A549 (cell line): ENCODE measurements at regions not wholly inside any gene's neighbourhood (a gene's known extent, or its start where the extent isn't known, plus 50 kb on each side); places are given as distances from the start of the nearest gene placed in this dataset.

Source experiments
- ATAC-seq, 2 experiments: fragments of 200-7000 bp in 1 of 2; fragments of >200 bp in 1 of 2; cut with Nextera tagmentation in 1 of 2; cut with Tn5 transposase in 1 of 2; 3 replicates each; pipeline versions ENCODE4 v1.8.0 to v1.9.1; 2018 to 2020; ENCODE audit warnings: mild to moderate bottlenecking in 1 of 2, moderate library complexity in 1 of 2
- CTCF ChIA-PET: fragments of 300-600 bp; sonication (Branson Sonifier 250); formaldehyde crosslinking; extraction: SDS; loops from one replicate; lab custom pipeline; 2021; ENCODE audit warnings: antibody characterized with exemption, inconsistent platforms; lab: Yijun Ruan, JAX
- POLR2A ChIA-PET: fragments of 350-600 bp; formaldehyde crosslinking; extraction: SDS; loops from one replicate; lab custom pipeline; 2021; ENCODE audit warnings: antibody characterized with exemption, inconsistent platforms; lab: Yijun Ruan, JAX
- DNase-seq, 2 experiments: peaks; one replicate each; pipeline versions ENCODE4 v3.0.0 to v3.0.0-alpha.2; 2011 to 2016; ENCODE audit warnings: low read depth in 1 of 2, low spot score in 1 of 2
- FAIRE-seq: peaks from 2 replicates; lab custom pipeline; 2011; peaks lifted over from hg19 to GRCh38; lab: Jason Lieb, UNC
- H3K27ac ChIP-seq, 2 experiments: fragments of >200 bp; sonication (Bioruptor Twin); formaldehyde crosslinking; 3 replicates each; pipeline ENCODE4 v1.5.1; 2016 to 2017
- H3K4me1 ChIP-seq: fragments of >200 bp; sonication (Bioruptor Twin); formaldehyde crosslinking; 3 replicates; pipeline ENCODE4 v1.6.1; 2016
- H3K4me2 ChIP-seq: fragments of >200 bp; sonication (Bioruptor Twin); formaldehyde crosslinking; 3 replicates; pipeline ENCODE4 v1.6.1; 2016
- H3K4me3 ChIP-seq: fragments of >200 bp; sonication (Bioruptor Twin); formaldehyde crosslinking; 3 replicates; pipeline ENCODE4 v1.5.1; 2016
- H3K9me3 ChIP-seq: fragments of >200 bp; sonication (Bioruptor Twin); formaldehyde crosslinking; 3 replicates; pipeline ENCODE4 v1.6.1; 2016
- CHD2 ChIP-seq: fragments of 150-350 bp; IDR thresholded peaks from 2 replicates; pipeline ENCODE4 v1.6.1; 2014; ENCODE audit warnings: low read length; ENCODE audit not compliant: partially characterized antibody
- CHD4 ChIP-seq: fragments of 200-600 bp; sonication (generic); IDR thresholded peaks from 2 replicates; pipeline ENCODE4 v1.6.1; 2016; ENCODE audit warnings: antibody characterized with exemption, mild to moderate bottlenecking, borderline replicate concordance
- FOSB ChIP-seq: fragments of 250-450 bp; sonication (Bioruptor Pico); IDR thresholded peaks from 2 replicates; pipeline ENCODE4 v1.5.0; 2020; ENCODE audit warnings: mild to moderate bottlenecking, moderate library complexity
- HES2 ChIP-seq: fragments of >200 bp; sonication (Bioruptor Twin); formaldehyde crosslinking; IDR thresholded peaks from 2 replicates; pipeline ENCODE4 v1.6.1; 2016
- HOXA7 ChIP-seq: fragments of 250-450 bp; sonication (Bioruptor Pico); IDR thresholded peaks from 2 replicates; pipeline ENCODE4 v1.5.0; 2020; ENCODE audit warnings: mild to moderate bottlenecking, moderate library complexity
- HOXB13 ChIP-seq: fragments of 250-450 bp; sonication (Bioruptor Pico); IDR thresholded peaks from 2 replicates; pipeline ENCODE4 v1.5.0; 2020; ENCODE audit warnings: low read depth, mild to moderate bottlenecking, moderate library complexity
- KDM1A ChIP-seq: fragments of 200-600 bp; sonication (generic); IDR thresholded peaks from 2 replicates; pipeline ENCODE4 v1.6.1; 2016; ENCODE audit warnings: low read depth, mild to moderate bottlenecking
- KDM5A ChIP-seq: fragments of 200-600 bp; sonication (generic); IDR thresholded peaks from 2 replicates; pipeline ENCODE4 v1.6.1; 2016; ENCODE audit warnings: antibody characterized with exemption, mild to moderate bottlenecking
- PBX3 ChIP-seq: IDR thresholded peaks from 2 replicates; pipeline ENCODE4 v1.6.1; 2012
- PHF8 ChIP-seq: fragments of 200-600 bp; sonication (generic); IDR thresholded peaks from 2 replicates; pipeline ENCODE4 v1.6.1; 2016; ENCODE audit warnings: low read depth, mild to moderate bottlenecking, antibody characterized with exemption, moderate library complexity, borderline replicate concordance
- RAD21 ChIP-seq, 2 experiments: fragments of >200 bp in 1 of 2; sonication (Bioruptor Twin) in 1 of 2; formaldehyde crosslinking in 1 of 2; IDR thresholded peaks in 1 of 2; conservative IDR thresholded peaks in 1 of 2; 2 replicates in 1 of 2; 3 replicates in 1 of 2; pipeline ENCODE4 v1.6.1; 2012 to 2018; ENCODE audit warnings: inconsistent platforms in 1 of 2
- RNF2 ChIP-seq: fragments of 200-600 bp; sonication (generic); IDR thresholded peaks from 2 replicates; pipeline ENCODE4 v1.6.1; 2016; ENCODE audit warnings: low read depth, mild to moderate bottlenecking, antibody characterized with exemption, moderate library complexity, borderline replicate concordance
- SMC3 ChIP-seq: fragments of >200 bp; sonication (Bioruptor Twin); formaldehyde crosslinking; IDR thresholded peaks from 3 replicates; pipeline ENCODE4 v1.6.1; 2018; ENCODE audit warnings: inconsistent platforms
- SREBF2 ChIP-seq: fragments of 450-650 bp; IDR thresholded peaks from 2 replicates; pipeline ENCODE4 v1.6.1; 2014; ENCODE audit warnings: mild to moderate bottlenecking, moderate library complexity
- TFCP2L1 ChIP-seq: fragments of 250-450 bp; sonication (Bioruptor Pico); IDR thresholded peaks from 2 replicates; pipeline ENCODE4 v1.5.0; 2021; ENCODE audit warnings: mild to moderate bottlenecking
- ZC3H11A ChIP-seq: fragments of 450-650 bp; IDR thresholded peaks from 2 replicates; pipeline ENCODE4 v1.6.1; 2014; ENCODE audit warnings: antibody characterized with exemption, mild to moderate bottlenecking
- ZNF302 ChIP-seq: fragments of 250-450 bp; sonication (Bioruptor Pico); IDR thresholded peaks from 2 replicates; pipeline ENCODE4 v1.9.0; 2021; ENCODE audit warnings: inconsistent platforms, mild to moderate bottlenecking, moderate library complexity
- WGBS: methylation state at CpG from one replicate; pipeline ENCODE4 v1.1.6; 2017; ENCODE audit errors: missing lambda C conversion rate; 5-methylcytosine and 5-hydroxymethylcytosine counted together
- TF ChIP-seq, protein P1 (sequence below): fragments of >200 bp; sonication (Bioruptor Twin); formaldehyde crosslinking; IDR thresholded peaks from 3 replicates; pipeline ENCODE4 v1.6.1; 2016
- TF ChIP-seq, protein P2 (sequence below): fragments of 150-350 bp; IDR thresholded peaks from 2 replicates; pipeline ENCODE4 v1.6.1; 2014; ENCODE audit warnings: low read depth, mild to moderate bottlenecking, low read length
- TF ChIP-seq, protein P3 (sequence below): fragments of 250-450 bp; sonication (Bioruptor Pico); IDR thresholded peaks from 2 replicates; pipeline ENCODE4 v1.5.0; 2021; ENCODE audit warnings: mild to moderate bottlenecking, moderate library complexity, borderline replicate concordance

DNA sequence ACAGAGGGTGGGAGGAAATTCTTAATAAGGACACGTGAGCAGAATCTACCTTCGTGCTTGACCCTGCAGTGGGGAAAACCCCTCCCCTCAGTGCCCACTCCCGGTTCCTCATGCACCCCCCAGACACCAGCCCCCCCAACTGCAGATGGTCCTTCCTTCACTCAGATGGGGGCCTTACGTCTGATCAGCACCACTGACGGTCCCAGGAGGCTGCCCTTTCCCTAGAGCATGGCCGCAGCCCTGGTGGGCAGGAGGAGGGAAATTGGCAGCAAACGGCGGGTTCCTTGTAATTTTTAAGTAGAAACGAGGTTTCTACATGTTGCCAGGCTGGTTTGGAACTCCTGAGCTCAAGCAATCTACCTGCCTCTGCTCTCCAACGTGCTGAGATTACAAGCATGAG lies 477.7 kb downstream of the TBC1D22A start (continued):
- TF ChIP-seq TFCP2L1 (CRISPR knock-in tag), result no peak
- TF ChIP-seq PHF8, result no peak
- TF ChIP-seq HOXA7 (CRISPR knock-in tag), result no peak
- TF ChIP-seq, all 56 proteins: peak for 0

- CTCF ChIA-PET, result interaction anchor here (0.6 kb wide), 1 partner anchor 319 kb away, joined by 3 read pairs; no protein-coding TSS in a partner anchor
- Histone ChIP-seq H3K4me3 (no peak overlapping the region), H3K4me2 (no peak overlapping the region)
- 30% methylated on average over 5 of the region's 6 CpGs for WGBS
- POLR2A ChIA-PET, result no interaction called here
- no peak for TF ChIP-seq CHD2
- TF ChIP-seq PBX3, result no peak
- TF ChIP-seq, all 56 proteins: peak for 0
- ATAC-seq, result no peak
- Histone ChIP-seq H3K27ac (no peak overlapping the region), H3K9me3 (peaks cover 6% of the 10 kb centered on the region; the same call in 1 of the 3 replicates), H3K4me1 (no peaks in the 10 kb centered on the region)
- FAIRE-seq, result no peak
- no peak for DNase-seq
These were observed 477.0 kb downstream of the TBC1D22A start for GRCh38 chr22:47239474-47239860.

DNA sequence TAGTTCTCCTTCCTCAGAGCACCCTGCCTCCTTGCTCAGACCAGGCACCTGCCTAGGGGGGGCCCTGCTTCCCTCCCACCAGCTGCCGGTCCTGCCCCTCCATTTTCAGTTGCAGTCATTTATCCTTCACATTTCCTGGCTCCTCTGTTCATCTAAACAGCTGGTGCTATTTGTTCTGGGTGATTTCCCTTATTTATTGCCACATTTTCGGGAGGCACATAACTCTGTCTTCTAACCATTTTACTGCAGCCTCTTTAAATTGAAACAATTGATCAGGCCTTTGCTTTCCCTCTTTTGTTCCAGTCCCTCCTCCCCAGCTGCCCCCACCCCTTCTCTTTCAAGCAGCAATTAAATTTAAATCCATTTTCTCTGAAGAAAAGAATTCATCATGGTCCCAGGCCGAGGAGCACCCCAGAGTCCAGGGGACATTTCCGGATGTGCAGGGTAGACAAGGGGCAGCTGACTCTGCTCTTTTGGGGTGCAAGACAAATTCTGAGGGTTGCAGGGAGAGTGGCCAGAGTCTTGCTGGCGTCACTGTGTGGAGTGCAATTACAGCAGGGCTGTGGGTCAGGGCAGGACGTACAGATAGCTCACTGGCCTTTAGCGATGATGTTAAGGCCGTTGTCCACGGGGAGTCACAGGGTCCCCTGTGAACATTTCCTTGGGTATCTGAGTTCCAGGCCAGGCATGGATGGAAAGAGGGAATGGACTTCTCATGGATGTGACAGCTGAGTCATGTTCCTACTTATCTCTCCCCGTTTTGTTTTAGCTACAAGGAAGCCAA lies 476.4 kb downstream of the TBC1D22A start:
- Histone ChIP-seq H3K9me3 (peaks cover 4% of the 10 kb centered on the region; the same call in 1 of the 3 replicates), H3K4me2 (no peak overlapping the region), H3K4me1 (no peaks in the 10 kb centered on the region), H3K27ac (no peak overlapping the region), H3K4me3 (no peak overlapping the region)
- ATAC-seq (no peak), FAIRE-seq (no peak), DNase-seq (no peak)
- 54% methylated on average over 9 of the region's 10 CpGs for WGBS
- POLR2A ChIA-PET, result no interaction called here
- CTCF ChIA-PET, result no interaction called here
- TF ChIP-seq HOXA7 (CRISPR knock-in tag) (no peak), HES2 (no peak)

DNA sequence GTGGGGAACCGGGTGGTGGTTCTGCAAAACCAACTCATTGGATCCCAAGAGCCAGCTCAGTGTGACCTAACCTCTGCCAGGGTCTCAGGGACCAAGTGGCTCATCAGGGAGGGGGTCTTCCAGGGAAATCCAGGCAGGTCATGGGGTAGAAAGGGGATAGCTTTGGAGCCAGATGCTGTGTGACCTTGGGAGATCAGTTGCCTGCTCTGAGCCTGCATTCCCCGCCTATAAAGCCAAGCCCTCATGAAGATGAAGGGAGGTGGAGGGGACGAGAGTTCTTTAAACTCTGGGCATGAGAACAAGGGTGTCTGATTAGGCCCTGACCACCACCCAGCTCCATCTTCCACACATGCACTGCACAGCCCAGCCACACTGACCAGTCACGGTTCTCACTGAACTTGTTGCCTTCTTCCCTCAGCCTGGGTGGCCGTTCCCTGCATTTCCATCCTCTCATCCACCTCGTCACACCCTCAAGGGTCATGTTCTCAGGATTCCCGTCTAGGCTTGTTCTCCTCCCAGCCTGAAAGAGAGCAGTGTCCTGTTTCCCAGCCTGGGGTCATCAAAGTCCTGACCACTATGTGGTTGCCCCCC lies 475.5 kb downstream of the TBC1D22A start:
- Histone ChIP-seq H3K9me3 (no peaks in the 10 kb centered on the region; the same call in 2 of the 3 replicates), H3K27ac (no peak overlapping the region), H3K4me3 (no peak overlapping the region), H3K4me1 (no peaks in the 10 kb centered on the region), H3K4me2 (no peak overlapping the region)
- no peak for TF ChIP-seq HES2
- ATAC-seq (no peak), FAIRE-seq (no peak), DNase-seq (no peak)
- ChIA-PET CTCF (no interaction called here), POLR2A (no interaction called here)
- 11% methylated on average over 7 of the region's 7 CpGs for WGBS

DNA sequence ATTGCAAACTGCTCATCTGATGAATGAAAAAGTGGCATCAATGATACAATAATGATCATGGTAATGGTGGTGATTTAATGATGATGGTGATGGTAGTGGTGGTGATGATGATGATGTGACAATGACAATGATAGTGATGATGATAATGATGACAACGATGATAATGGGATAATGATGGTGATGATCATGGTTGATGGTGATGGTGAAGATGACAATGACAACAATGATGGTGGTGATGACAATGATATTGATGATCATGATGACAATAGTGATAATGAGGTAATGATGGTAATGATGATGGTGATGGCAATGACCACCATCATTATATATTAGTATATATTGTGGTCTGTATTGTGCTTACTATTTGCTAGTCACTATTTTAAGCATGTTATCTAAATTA lies 474.3 kb downstream of the TBC1D22A start:
- Histone ChIP-seq H3K4me2 (no peak overlapping the region), H3K27ac (no peak overlapping the region), H3K4me3 (no peak overlapping the region), H3K4me1 (no peaks in the 10 kb centered on the region), H3K9me3 (no peaks in the 10 kb centered on the region; the same call in 2 of the 3 replicates)
- WGBS, result 0% methylated on average over 1 of the region's 1 CpG
- ChIA-PET CTCF (no interaction called here), POLR2A (no interaction called here)
- FAIRE-seq (no peak), DNase-seq (no peak), ATAC-seq (no peak)
- no peak for TF ChIP-seq ZC3H11A
- TF ChIP-seq, protein P1, sequence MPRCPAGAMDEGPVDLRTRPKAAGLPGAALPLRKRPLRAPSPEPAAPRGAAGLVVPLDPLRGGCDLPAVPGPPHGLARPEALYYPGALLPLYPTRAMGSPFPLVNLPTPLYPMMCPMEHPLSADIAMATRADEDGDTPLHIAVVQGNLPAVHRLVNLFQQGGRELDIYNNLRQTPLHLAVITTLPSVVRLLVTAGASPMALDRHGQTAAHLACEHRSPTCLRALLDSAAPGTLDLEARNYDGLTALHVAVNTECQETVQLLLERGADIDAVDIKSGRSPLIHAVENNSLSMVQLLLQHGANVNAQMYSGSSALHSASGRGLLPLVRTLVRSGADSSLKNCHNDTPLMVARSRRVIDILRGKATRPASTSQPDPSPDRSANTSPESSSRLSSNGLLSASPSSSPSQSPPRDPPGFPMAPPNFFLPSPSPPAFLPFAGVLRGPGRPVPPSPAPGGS, result no peak
- no peak for TF ChIP-seq RNF2
- TF ChIP-seq CHD4, result no peak
- TF ChIP-seq FOSB, result no peak
- TF ChIP-seq KDM5A, result no peak
- no peak for TF ChIP-seq SMC3
- TF ChIP-seq HOXB13 (CRISPR knock-in tag), result no peak
- TF ChIP-seq SREBF2, result no peak
- no peak for TF ChIP-seq TFCP2L1 (CRISPR knock-in tag)
- no peak for TF ChIP-seq KDM1A
- no peak for TF ChIP-seq RAD21 (conservative IDR thresholded peaks at IDR 0.05 in 1 of 2, IDR thresholded peaks at IDR 0.05 in 1 of 2)
- TF ChIP-seq, protein P2, sequence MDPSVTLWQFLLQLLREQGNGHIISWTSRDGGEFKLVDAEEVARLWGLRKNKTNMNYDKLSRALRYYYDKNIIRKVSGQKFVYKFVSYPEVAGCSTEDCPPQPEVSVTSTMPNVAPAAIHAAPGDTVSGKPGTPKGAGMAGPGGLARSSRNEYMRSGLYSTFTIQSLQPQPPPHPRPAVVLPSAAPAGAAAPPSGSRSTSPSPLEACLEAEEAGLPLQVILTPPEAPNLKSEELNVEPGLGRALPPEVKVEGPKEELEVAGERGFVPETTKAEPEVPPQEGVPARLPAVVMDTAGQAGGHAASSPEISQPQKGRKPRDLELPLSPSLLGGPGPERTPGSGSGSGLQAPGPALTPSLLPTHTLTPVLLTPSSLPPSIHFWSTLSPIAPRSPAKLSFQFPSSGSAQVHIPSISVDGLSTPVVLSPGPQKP, result no peak
- TF ChIP-seq, protein P3, sequence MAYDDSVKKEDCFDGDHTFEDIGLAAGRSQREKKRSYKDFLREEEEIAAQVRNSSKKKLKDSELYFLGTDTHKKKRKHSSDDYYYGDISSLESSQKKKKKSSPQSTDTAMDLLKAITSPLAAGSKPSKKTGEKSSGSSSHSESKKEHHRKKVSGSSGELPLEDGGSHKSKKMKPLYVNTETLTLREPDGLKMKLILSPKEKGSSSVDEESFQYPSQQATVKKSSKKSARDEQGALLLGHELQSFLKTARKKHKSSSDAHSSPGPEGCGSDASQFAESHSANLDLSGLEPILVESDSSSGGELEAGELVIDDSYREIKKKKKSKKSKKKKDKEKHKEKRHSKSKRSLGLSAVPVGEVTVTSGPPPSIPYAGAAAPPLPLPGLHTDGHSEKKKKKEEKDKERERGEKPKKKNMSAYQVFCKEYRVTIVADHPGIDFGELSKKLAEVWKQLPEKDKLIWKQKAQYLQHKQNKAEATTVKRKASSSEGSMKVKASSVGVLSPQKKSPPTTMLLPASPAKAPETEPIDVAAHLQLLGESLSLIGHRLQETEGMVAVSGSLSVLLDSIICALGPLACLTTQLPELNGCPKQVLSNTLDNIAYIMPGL, result no peak
- TF ChIP-seq ZNF302 (CRISPR knock-in tag), result no peak
